Fibroblast of skin of back (primary cell): ENCODE measurements at regions not wholly inside any gene's neighbourhood (a gene's known extent, or its start where the extent isn't known, plus 50 kb on each side); places are given as distances from the start of the nearest gene placed in this dataset.

Source experiments
- DNase-seq: peaks from one replicate; pipeline ENCODE4 v3.0.0-alpha.2; 2013

GRCh38 chr5:128736553-128736952 lies 198.5 kb upstream of the FBN2 start:
- peak; percentile 29 for DNase-seq

GRCh38 chr5:128749136-128749898 lies 211.3 kb upstream of the FBN2 start:
- no peak for DNase-seq

- no peak for DNase-seq
These were observed 212.1 kb upstream of the FBN2 start for GRCh38 chr5:128750155-128750554.

- DNase-seq: no peak
These were observed 207.9 kb upstream of the SLC27A6 start for GRCh38 chr5:128757196-128757959.

- no peak for DNase-seq
These were observed 202.5 kb upstream of the SLC27A6 start for GRCh38 chr5:128762661-128763306.

DNA sequence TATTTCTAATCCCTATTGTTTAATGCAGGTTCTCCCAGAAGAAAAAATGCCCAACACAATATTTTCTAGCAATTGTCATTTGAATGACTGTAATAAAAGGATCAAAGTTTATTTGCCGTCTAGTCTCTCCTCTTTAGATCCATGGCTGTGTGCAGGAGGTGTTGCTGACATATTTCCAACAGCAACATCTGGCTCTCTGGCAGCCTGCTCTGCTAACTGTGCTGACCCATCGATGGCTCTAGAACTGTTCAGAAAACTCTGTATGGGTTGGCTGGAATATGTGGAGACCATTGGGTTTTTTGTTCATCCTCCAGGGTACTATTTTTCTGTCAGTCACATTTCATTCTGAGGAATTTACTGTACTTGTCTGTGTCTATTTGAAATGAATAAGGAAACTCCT lies 202.0 kb upstream of the SLC27A6 start:
- DNase-seq: no peak

DNA sequence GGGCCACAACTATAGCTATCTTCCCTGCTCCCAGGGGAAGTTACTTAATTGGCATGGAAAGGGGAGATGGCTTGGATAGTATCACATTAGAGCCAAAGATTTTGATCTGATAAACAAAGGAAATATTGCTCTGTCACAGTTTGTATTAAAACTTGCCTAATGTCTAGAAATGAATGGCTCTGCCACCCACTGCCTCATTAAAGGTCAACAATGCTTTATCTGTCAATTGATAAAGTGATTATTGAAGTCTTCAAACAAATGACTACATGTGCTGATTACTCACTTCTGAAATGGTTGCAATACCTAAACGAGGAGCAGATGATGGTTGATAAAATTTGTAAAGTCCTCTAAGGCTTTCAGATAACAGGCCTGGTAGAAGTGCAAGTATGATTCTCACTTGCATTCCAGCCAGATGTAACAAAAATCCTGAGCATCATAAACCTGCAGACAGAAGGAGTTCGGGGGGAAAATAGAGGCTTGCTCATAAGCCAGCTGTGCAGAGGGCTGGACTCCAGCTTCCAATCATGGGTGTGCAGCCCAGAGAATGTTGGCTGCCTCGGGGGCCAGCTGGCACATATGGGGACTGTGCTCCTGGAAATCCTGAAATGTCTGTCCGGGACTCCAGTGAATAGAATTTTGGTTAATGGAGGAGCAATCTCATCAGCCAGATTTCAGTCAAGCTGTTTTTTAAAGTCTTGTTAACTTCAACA lies 200.5 kb upstream of the SLC27A6 start:
- DNase-seq: no peak

DNA sequence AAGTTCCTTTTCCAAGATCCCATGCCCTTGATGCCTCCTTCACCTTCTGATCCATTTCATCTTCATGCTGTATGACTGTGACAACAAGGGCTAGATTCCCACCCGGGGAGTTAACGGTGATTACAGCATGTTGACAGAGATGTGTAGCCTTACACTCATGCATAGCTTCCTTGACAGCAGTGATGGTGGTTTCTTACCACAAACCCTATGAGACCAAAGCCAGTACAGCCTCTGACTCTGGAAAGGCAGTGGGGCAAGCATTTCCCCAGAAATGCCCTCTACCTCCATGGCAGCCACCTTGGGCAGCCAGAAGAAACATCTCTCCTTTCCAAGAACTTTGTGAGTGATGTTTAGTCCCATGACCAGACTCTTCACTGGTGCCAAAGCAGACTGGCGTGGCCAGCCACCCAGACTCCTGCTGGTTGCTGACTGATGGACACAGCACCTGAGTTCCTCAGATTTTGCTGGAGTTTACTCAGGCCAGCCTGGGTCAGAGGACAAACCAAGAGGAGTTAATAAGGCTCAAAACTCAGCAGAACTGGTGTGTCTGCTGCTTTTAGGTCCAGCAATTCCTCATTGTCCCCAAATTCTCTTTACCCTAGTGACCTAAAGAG lies 199.7 kb upstream of the SLC27A6 start:
- DNase-seq: no peak

- no peak for DNase-seq
These were observed 198.9 kb upstream of the SLC27A6 start for GRCh38 chr5:128766406-128766805.

DNA sequence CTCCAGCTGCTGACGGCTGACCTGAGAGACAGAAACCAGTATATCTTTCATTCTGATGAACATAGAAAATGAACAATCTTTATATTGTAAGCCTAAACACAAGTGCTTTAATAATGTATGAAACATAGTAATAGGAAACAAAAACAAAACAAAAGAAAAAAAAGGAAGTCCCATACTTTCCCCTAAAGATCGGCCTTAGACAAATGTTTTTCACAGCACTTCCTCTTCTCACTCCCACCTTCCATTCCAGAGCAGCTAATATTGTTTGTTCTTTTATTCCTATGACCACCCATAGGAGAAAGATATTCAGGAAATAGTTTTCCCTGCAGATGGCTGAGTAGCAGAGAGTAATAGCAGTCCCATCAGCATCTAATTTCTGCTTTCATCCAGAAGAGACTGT lies 194.4 kb upstream of the SLC27A6 start:
- DNase-seq: no peak

- no peak for DNase-seq
These were observed 192.9 kb upstream of the SLC27A6 start for GRCh38 chr5:128772356-128772755.

DNA sequence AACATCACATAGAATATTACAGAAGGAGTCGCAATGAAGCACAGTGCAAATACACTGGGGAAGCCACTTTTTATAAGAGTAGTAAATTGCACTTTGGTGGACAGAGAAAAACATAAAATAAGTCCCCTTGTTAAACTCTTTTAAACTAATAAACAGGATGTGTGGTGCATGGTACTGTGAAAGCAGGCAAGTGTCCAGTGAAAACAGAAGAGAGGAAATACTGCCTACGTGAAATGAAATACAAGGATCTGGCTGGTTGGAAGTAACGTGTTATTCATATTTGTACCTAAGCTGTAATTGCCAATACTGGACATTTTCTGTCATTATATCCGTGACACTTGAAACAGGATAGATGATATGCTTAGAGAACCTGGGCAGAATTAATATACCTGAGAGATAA lies 191.9 kb upstream of the SLC27A6 start:
- DNase-seq: no peak

- DNase-seq: no peak
These were observed 190.7 kb upstream of the SLC27A6 start for GRCh38 chr5:128774605-128775004.

DNA sequence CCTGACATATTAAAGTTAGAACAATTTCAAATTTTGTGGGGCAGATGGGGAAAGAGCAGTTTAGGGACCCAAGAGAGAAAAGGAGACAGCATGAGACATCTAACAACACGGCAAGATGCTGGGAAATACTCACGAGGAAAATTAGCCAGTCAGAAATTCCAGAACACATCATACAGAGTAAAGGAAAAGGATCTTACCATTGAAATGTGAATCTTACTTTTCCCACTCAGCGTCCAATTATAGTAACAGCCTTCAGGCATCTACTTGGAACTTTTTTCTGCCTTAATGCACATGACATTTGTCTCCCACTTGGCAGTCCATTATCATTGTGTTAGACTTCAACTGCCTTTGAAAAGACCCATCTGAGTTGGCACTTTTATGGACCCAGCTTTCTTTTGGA lies 189.7 kb upstream of the SLC27A6 start:
- no peak for DNase-seq

DNA sequence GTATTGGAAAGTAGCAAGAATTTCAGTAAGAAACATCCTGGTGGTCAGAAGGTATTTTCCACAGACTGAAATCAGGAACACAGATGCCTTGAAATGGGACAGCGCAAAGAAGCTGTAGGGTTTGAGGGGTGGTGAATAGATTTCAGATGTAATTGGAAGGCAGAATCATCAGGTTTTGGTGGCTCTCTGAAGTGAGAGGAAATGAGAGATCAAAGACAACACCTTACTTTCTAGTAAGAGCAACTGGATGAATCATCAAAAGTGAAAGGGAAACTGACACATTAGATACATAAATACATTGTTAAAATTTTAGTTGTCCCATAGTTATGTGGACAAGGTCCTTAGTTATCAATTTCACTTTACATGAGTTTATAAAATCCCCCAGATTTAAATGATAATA lies 188.2 kb upstream of the SLC27A6 start:
- no peak for DNase-seq

GRCh38 chr5:128778474-128778873 lies 186.8 kb upstream of the SLC27A6 start:
- peak; percentile 12 for DNase-seq

GRCh38 chr5:128782446-128782845 lies 182.8 kb upstream of the SLC27A6 start:
- DNase-seq: peak; percentile 81

- DNase-seq: no peak
These were observed 180.6 kb upstream of the SLC27A6 start for GRCh38 chr5:128784726-128785125.

GRCh38 chr5:128791312-128791711 lies 174.0 kb upstream of the SLC27A6 start:
- DNase-seq: no peak

GRCh38 chr5:128796506-128796905 lies 168.8 kb upstream of the SLC27A6 start:
- no peak for DNase-seq

GRCh38 chr5:128798871-128799270 lies 166.4 kb upstream of the SLC27A6 start:
- DNase-seq: no peak

DNA sequence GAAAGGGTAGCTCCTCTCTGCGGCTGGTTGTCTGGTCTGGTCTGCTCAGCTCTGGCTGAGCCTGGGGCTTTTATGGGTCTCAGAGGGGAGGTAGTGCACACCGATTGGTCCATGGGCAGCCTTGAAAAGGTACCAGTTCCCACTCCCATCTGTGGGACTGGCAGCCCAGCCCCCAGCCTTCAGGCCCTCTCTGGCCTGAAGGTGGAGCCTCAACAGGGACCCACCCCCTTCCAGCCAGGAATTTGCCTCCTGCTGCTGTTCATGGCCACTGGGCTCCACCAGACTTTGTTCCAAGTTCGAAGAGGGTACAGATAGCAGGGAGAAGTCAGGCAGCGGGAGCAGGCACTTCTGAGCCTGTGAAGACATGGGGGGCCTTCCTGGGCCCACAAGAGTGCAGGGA lies 165.3 kb upstream of the SLC27A6 start:
- no peak for DNase-seq

GRCh38 chr5:128800377-128800776 lies 164.9 kb upstream of the SLC27A6 start:
- DNase-seq: peak; percentile 18
